Osteoblast (primary cell): ENCODE measurements at regions not wholly inside any gene's neighbourhood (a gene's known extent, or its start where the extent isn't known, plus 50 kb on each side); places are given as distances from the start of the nearest gene placed in this dataset.
A peak's percentile ranks its signal among the peaks of the same experiment; 100 is the strongest.

Source experiments
- DNase-seq: peaks from one replicate; pipeline ENCODE4 v3.0.0; 2011; ENCODE audit warnings: low spot score, mixed read lengths; ENCODE audit not compliant: insufficient read length; ENCODE audit errors: missing footprints
- H2AFZ ChIP-seq: 2 replicates; pipeline ENCODE4 v1.6.0; 2011; ENCODE audit warnings: mild to moderate bottlenecking, low read length
- H3K27ac ChIP-seq: 2 replicates; pipeline ENCODE4 v1.5.1; 2011; ENCODE audit warnings: mild to moderate bottlenecking, low read depth, low read length, moderate library complexity
- H3K27me3 ChIP-seq: 2 replicates; pipeline ENCODE4 v1.6.0; 2012; ENCODE audit warnings: mild to moderate bottlenecking, control low read depth, inconsistent platforms, low read length, moderate library complexity; ENCODE audit not compliant: insufficient read depth
- H3K36me3 ChIP-seq: 2 replicates; pipeline ENCODE4 v1.5.1; 2011; ENCODE audit warnings: mild to moderate bottlenecking, low read length, control low read depth, moderate library complexity; ENCODE audit not compliant: insufficient read depth
- H3K4me1 ChIP-seq: 2 replicates; pipeline ENCODE4 v1.5.1; 2011; ENCODE audit warnings: mild to moderate bottlenecking, low read length, control low read depth, moderate library complexity; ENCODE audit not compliant: insufficient read depth
- H3K4me2 ChIP-seq: 2 replicates; pipeline ENCODE4 v1.6.0; 2011; ENCODE audit warnings: mild to moderate bottlenecking, low read length; ENCODE audit not compliant: insufficient read depth
- H3K4me3 ChIP-seq: fragments of 200-600 bp; sonication (generic); 3 replicates; pipeline ENCODE4 v1.5.1; 2012; ENCODE audit warnings: mild to moderate bottlenecking, low read length, inconsistent platforms; ENCODE audit not compliant: insufficient read depth
- H3K79me2 ChIP-seq: 2 replicates; pipeline ENCODE4 v1.6.0; 2012; ENCODE audit warnings: mild to moderate bottlenecking, low read length, control low read depth, inconsistent platforms; ENCODE audit not compliant: insufficient read depth
- H3K9me3 ChIP-seq: 2 replicates; pipeline ENCODE4 v1.5.1; 2011; ENCODE audit warnings: low read depth, low read length, control low read depth
- H4K20me1 ChIP-seq: 2 replicates; pipeline ENCODE4 v1.6.0; 2012; ENCODE audit warnings: mild to moderate bottlenecking, low read length, control low read depth; ENCODE audit not compliant: insufficient read depth
- TF ChIP-seq, protein P1 (sequence below): IDR thresholded peaks from 2 replicates; pipeline ENCODE4 v1.5.1; 2011; ENCODE audit warnings: mild to moderate bottlenecking, low read depth, low read length, moderate library complexity; ENCODE audit errors: extremely low read depth

DNA sequence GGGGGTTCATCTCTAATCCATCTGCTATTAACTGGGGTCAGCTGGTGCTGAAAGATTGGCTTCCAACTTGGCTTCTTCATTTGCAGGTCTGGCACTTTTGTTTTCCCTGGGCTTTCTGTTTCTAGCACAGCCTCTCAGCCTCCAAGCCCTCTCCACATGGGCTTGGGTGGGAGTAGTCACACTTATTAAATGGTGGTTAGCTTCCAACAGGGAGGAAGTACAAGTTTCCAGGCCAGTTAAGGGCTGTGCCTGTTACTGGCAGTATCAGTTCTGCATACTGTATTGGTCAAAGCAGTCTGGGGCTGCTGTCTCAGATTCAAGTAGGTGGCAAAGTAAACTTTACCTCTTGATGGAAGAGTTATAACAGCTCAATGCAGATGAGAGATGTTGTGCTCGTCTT is 627.1 kb upstream of the CCDC54 start:
- Histone ChIP-seq H4K20me1 (no peaks in the 10 kb centered on the region), H3K27ac (no peak overlapping the region), H3K9me3 (no peaks in the 10 kb centered on the region), H3K4me3 (no peak overlapping the region), H3K36me3 (peaks cover 3% of the 10 kb centered on the region), H3K4me2 (no peak overlapping the region), H2AFZ (no peak overlapping the region), H3K27me3 (no peaks in the 10 kb centered on the region), H3K4me1 (peaks cover 36% of the 10 kb centered on the region), H3K79me2 (peaks cover 26% of the 10 kb centered on the region)
- TF ChIP-seq, protein P1, sequence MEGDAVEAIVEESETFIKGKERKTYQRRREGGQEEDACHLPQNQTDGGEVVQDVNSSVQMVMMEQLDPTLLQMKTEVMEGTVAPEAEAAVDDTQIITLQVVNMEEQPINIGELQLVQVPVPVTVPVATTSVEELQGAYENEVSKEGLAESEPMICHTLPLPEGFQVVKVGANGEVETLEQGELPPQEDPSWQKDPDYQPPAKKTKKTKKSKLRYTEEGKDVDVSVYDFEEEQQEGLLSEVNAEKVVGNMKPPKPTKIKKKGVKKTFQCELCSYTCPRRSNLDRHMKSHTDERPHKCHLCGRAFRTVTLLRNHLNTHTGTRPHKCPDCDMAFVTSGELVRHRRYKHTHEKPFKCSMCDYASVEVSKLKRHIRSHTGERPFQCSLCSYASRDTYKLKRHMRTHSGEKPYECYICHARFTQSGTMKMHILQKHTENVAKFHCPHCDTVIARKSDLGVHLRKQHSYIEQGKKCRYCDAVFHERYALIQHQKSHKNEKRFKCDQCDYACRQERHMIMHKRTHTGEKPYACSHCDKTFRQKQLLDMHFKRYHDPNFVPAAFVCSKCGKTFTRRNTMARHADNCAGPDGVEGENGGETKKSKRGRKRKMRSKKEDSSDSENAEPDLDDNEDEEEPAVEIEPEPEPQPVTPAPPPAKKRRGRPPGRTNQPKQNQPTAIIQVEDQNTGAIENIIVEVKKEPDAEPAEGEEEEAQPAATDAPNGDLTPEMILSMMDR: no peak
- no peak for DNase-seq

DNA sequence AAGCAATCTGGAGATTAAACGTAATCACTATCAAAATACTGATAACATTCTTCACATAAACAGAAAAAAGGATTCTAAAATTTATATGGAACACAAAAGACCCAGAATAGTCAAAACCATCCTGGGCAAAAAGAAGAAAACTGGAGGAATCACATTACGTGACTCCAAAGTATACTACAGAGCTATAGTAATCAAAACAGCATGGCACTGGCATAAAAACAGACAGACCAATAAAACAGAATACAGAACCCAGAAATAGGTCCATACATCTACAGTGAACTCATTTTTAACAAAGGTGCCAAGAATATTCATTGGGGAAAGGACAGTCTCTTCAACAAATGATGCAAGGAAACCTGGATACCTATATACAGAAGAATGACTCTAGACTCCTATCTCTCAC is 621.9 kb upstream of the CCDC54 start:
- no peaks in the 10 kb centered on the region for H3K27me3 ChIP-seq
- H3K4me3 ChIP-seq: no peak overlapping the region
- H3K27ac ChIP-seq: no peak overlapping the region
- DNase-seq: no peak
- H3K4me2 ChIP-seq: no peak overlapping the region
- H3K9me3 ChIP-seq: no peaks in the 10 kb centered on the region
- no peaks in the 10 kb centered on the region for H4K20me1 ChIP-seq
- peaks cover 16% of the 10 kb centered on the region for H3K4me1 ChIP-seq
- TF ChIP-seq, protein P1: no peak
- H3K79me2 ChIP-seq: peaks cover 47% of the 10 kb centered on the region
- H3K36me3 ChIP-seq: peaks cover 26% of the 10 kb centered on the region
- H2AFZ ChIP-seq: no peak overlapping the region

DNA sequence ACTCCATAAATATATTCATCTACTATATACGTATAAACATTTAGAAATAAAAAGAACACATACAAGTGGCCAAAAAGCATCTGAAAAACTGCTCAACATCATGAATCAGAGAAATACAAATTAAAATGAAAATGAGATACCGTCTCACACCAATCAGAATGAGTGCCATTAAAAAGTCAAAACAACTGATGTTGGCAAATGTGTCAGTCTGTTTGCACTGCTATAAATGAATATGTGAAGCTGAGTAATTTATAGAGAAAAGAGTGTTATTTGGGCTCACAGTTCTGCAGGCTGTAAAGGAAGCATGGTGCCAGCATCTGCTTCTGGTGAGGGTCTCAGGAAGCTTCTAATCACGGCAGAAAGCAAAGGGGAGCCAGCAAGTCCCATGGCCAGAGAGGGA is 620.3 kb upstream of the CCDC54 start:
- H3K4me3 ChIP-seq: no peak overlapping the region

DNA sequence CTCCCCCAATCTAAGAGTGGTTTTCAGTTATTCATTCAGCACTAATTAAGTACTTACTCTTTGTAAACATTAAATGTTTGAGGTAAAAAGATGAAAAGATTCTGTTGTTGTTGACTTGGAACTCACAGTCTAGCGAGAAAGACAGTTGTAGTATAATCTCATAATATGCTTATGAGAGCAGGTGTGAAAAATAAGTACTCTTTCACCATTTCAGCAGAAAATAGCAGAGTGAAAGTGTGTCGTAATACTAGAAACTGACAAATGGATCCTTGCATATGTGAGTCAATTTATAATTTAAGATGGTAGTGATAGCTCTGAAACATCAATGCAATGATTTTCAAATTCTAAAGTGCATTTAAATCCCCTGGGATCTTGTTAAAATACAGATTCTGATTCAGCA is 618.8 kb upstream of the CCDC54 start:
- Histone ChIP-seq H2AFZ (no peak overlapping the region), H3K9me3 (no peaks in the 10 kb centered on the region), H4K20me1 (no peaks in the 10 kb centered on the region), H3K27me3 (no peaks in the 10 kb centered on the region), H3K4me1 (peaks cover 16% of the 10 kb centered on the region), H3K4me3 (no peak overlapping the region), H3K36me3 (peaks cover 34% of the 10 kb centered on the region), H3K27ac (peak overlapping the region; percentile 46), H3K79me2 (peaks cover 38% of the 10 kb centered on the region), H3K4me2 (no peak overlapping the region)
- TF ChIP-seq, protein P1: no peak
- DNase-seq: no peak

More for the DNA sequence above, 620.3 kb upstream of the CCDC54 start:
- Histone ChIP-seq H4K20me1 (no peaks in the 10 kb centered on the region), H3K27me3 (no peaks in the 10 kb centered on the region), H3K79me2 (peaks cover 41% of the 10 kb centered on the region), H2AFZ (no peak overlapping the region), H3K36me3 (peaks cover 26% of the 10 kb centered on the region), H3K27ac (no peak overlapping the region), H3K4me2 (no peak overlapping the region), H3K4me1 (peaks cover 16% of the 10 kb centered on the region), H3K9me3 (no peaks in the 10 kb centered on the region)
- no peak for DNase-seq
- TF ChIP-seq, protein P1: no peak
